Mesothelial cell of epicardium (in vitro differentiated cells): ENCODE measurements at regions not wholly inside any gene's neighbourhood (a gene's known extent, or its start where the extent isn't known, plus 50 kb on each side); places are given as distances from the start of the nearest gene placed in this dataset.

Source experiments
- DNase-seq, 2 experiments: peaks; one replicate each; pipeline ENCODE4 v3.0.0; 2021; ENCODE audit warnings: low spot score in 2 of 2; ENCODE audit not compliant: unreplicated experiment in 2 of 2
- H3K27ac Mint-ChIP-seq: 2 replicates; pipeline ENCODE4 v1.8.0; 2021; ENCODE audit warnings: mixed read lengths
- H3K27me3 Mint-ChIP-seq: 2 replicates; pipeline ENCODE4 v1.8.0; 2021; ENCODE audit warnings: low read depth, mixed read lengths
- H3K36me3 Mint-ChIP-seq: 2 replicates; pipeline ENCODE4 v1.8.0; 2021; ENCODE audit warnings: mixed read lengths
- H3K4me1 Mint-ChIP-seq: 2 replicates; pipeline ENCODE4 v1.8.0; 2021; ENCODE audit warnings: mixed read lengths
- H3K4me3 Mint-ChIP-seq: 2 replicates; pipeline ENCODE4 v1.8.0; 2021; ENCODE audit warnings: mild to moderate bottlenecking, moderate library complexity, mixed read lengths
- H3K9me3 Mint-ChIP-seq: 2 replicates; pipeline ENCODE4 v1.8.0; 2021; ENCODE audit warnings: mixed read lengths
- CTCF ChIP-seq: fragments of 200-600 bp; sonication (generic); IDR thresholded peaks from one replicate; pipeline ENCODE4 v1.5.0; 2021; ENCODE audit warnings: antibody characterized with exemption; ENCODE audit not compliant: unreplicated experiment

GRCh38 chr11:29629286-29629685 lies 387.5 kb downstream of the KCNA4 start:
- H3K27ac Mint-ChIP-seq = peak overlapping the region; percentile 27
- H3K27me3 Mint-ChIP-seq = no peaks in the 10 kb centered on the region
- no peaks in the 10 kb centered on the region for H3K9me3 Mint-ChIP-seq
- peaks cover 3% of the 10 kb centered on the region for H3K36me3 Mint-ChIP-seq
- no peak for TF ChIP-seq CTCF
- no peak overlapping the region for H3K4me3 Mint-ChIP-seq
- DNase-seq = no peak
- H3K4me1 Mint-ChIP-seq = peaks cover 45% of the 10 kb centered on the region

- Mint-ChIP-seq H3K36me3 (peaks cover 3% of the 10 kb centered on the region), H3K27me3 (no peaks in the 10 kb centered on the region), H3K27ac (peak overlapping the region; percentile 77), H3K9me3 (no peaks in the 10 kb centered on the region), H3K4me1 (peaks cover 48% of the 10 kb centered on the region), H3K4me3 (no peak overlapping the region)
- TF ChIP-seq CTCF = no peak
- no peak for DNase-seq
Measured at GRCh38 chr11:29628609-29629008, 388.2 kb downstream of the KCNA4 start.

- no peak overlapping the region for H3K4me3 Mint-ChIP-seq
- no peaks in the 10 kb centered on the region for H3K9me3 Mint-ChIP-seq
- TF ChIP-seq CTCF = no peak
- no peak for DNase-seq
- peaks cover 3% of the 10 kb centered on the region for H3K36me3 Mint-ChIP-seq
- H3K27me3 Mint-ChIP-seq = no peaks in the 10 kb centered on the region
- peaks cover 59% of the 10 kb centered on the region for H3K4me1 Mint-ChIP-seq
- peak overlapping the region; percentile 70 for H3K27ac Mint-ChIP-seq
Measured at GRCh38 chr11:29627541-29627940, 389.3 kb downstream of the KCNA4 start.

- Mint-ChIP-seq H3K27ac (peak overlapping the region; percentile 87), H3K27me3 (no peaks in the 10 kb centered on the region), H3K4me3 (no peak overlapping the region), H3K9me3 (no peaks in the 10 kb centered on the region), H3K36me3 (no peaks in the 10 kb centered on the region), H3K4me1 (peaks cover 52% of the 10 kb centered on the region)
- peak in 1 of 2 experiments; percentile 44 for DNase-seq
- TF ChIP-seq CTCF = no peak
Measured at GRCh38 chr11:29623144-29623722, 393.6 kb downstream of the KCNA4 start.

GRCh38 chr11:29616611-29617010 lies 400.2 kb downstream of the KCNA4 start:
- Mint-ChIP-seq H3K27ac (no peak overlapping the region), H3K27me3 (no peaks in the 10 kb centered on the region), H3K9me3 (no peaks in the 10 kb centered on the region), H3K4me1 (peaks cover 5% of the 10 kb centered on the region), H3K4me3 (no peak overlapping the region), H3K36me3 (no peaks in the 10 kb centered on the region)
- no peak for TF ChIP-seq CTCF
- no peak for DNase-seq

- no peak overlapping the region for H3K4me3 Mint-ChIP-seq
- H3K9me3 Mint-ChIP-seq = peaks cover 3% of the 10 kb centered on the region
- H3K27ac Mint-ChIP-seq = no peak overlapping the region
- H3K36me3 Mint-ChIP-seq = no peaks in the 10 kb centered on the region
- no peak for DNase-seq
- H3K27me3 Mint-ChIP-seq = no peaks in the 10 kb centered on the region
- no peaks in the 10 kb centered on the region for H3K4me1 Mint-ChIP-seq
- TF ChIP-seq CTCF = no peak
Measured at GRCh38 chr11:29612423-29612822, 404.4 kb downstream of the KCNA4 start.
